ENCODE measurements at regions not wholly inside any gene's neighbourhood (a gene's known extent, or its start where the extent isn't known, plus 50 kb on each side); places are given as distances from the start of the nearest gene placed in this dataset.
"Not testable (repeated sequence)": the region's sequence is repeated elsewhere in the genome, so short reads cannot be mapped to it uniquely, and the experiment has no call there.

DNA sequence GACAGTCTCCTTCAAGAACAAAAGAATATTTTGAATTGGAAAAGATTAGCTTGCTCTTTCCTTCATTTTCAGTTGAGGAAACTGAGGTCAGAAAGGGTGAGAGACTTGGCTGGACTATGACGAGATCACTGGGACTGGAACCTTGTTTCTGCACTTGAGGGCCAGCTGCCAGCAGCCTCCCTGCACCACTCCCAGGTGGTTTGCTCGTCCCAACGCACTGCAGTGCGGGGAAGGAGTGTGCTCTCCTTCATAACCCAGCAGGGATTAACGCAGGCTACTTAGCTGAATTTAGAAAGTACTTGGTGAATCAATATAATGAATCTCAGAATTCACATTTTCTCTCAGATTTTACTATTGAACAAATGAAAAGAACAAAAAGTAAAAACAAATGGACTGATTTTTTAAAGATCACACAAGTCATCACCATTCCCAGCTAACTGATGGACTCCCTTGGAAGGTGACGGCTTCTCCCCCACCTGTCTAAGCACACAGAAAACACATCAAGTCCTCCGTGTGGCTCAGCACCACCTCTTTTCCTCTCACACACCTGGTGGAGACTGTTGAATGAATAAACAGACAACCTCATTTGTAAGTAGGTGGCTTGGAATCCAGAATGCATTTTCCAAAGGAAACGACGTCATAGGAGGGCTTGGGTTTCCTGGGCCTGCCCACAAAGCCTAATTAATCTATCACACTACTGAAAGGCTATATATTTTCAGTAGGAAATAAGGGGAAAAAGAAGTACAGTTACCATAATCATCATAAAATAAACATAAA is 121.0 kb downstream of the QRSL1 start:
- H3K27ac Mint-ChIP-seq (ENCODE audit: low read depth), result no peak overlapping the region
- peaks cover 51% of the 10 kb centered on the region for H3K27me3 Mint-ChIP-seq
- H3K4me3 Mint-ChIP-seq, result no peak overlapping the region
- H3K36me3 Mint-ChIP-seq (ENCODE audit: insufficient read depth), result peaks cover 1% of the 10 kb centered on the region
- ATAC-seq (replicated peaks; ENCODE audit: extremely low read depth, poor library complexity, severe bottlenecking), result no peak
- H3K9me3 Mint-ChIP-seq, result no peaks in the 10 kb centered on the region
- DNase-seq (ENCODE audit: low spot score in 2 of 2), result no peak
- H3K4me1 Mint-ChIP-seq, result no peaks in the 10 kb centered on the region

DNA sequence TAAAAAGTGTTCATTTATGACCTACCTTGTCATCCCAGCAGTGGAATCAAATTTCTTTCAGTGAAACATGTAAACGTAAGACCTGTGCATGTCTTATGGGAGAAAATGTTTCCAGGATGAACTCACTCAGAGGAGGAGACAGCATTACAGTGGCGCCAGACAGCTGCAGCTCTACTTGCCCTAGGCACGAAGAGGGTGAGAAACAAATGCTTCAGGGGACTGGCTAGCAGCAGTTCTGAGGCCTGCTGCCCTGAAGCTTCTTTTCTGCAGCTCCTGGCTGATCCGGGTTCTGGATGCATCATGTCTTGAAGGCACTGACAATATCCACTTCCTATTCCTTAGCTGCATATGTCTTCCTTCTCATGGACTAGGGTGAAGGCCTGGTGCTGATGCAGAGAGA is 120.2 kb downstream of the QRSL1 start:
- Mint-ChIP-seq H3K9me3 (no peaks in the 10 kb centered on the region), H3K36me3 (ENCODE audit: insufficient read depth) (peaks cover 1% of the 10 kb centered on the region), H3K27me3 (peaks cover 58% of the 10 kb centered on the region), H3K4me3 (no peak overlapping the region), H3K4me1 (no peaks in the 10 kb centered on the region), H3K27ac (ENCODE audit: low read depth) (no peak overlapping the region)
- DNase-seq (ENCODE audit: low spot score in 2 of 2) (no peak), ATAC-seq (replicated peaks; ENCODE audit: extremely low read depth, poor library complexity, severe bottlenecking) (no peak)

GRCh38 chr6:106748547-106749207 is 119.3 kb downstream of the QRSL1 start:
- Mint-ChIP-seq H3K4me3 (no peak overlapping the region), H3K4me1 (no peaks in the 10 kb centered on the region), H3K27ac (ENCODE audit: low read depth) (no peak overlapping the region), H3K36me3 (ENCODE audit: insufficient read depth) (peaks cover 1% of the 10 kb centered on the region), H3K9me3 (no peaks in the 10 kb centered on the region), H3K27me3 (peaks cover 59% of the 10 kb centered on the region)
- ATAC-seq (replicated peaks; ENCODE audit: extremely low read depth, poor library complexity, severe bottlenecking) (no peak), DNase-seq (ENCODE audit: low spot score in 2 of 2) (no peak)

DNA sequence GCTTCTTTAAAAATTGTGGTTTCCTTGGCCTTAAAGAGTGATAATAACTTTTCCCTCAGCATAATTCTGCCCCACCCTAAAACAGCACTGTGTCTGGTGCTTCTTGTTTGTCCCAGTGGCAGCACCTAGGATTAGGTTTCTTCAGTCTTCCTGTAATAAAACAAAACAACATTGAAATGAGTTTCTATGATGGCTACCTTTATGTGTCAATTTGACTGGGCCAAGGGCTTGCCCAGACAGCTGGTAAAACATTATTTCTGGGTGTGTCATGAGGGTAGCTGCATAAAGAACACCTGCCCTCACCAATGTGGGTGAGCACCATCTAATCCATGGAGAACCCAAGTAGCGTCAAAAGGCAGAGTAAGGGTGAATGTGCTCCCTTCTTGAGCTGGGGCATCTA is 117.8 kb downstream of the QRSL1 start:
- ATAC-seq (replicated peaks; ENCODE audit: extremely low read depth, poor library complexity, severe bottlenecking) (no peak), DNase-seq (ENCODE audit: low spot score in 2 of 2) (no peak)
- no peak overlapping the region for H3K4me3 Mint-ChIP-seq
- H3K4me1 Mint-ChIP-seq, result no peaks in the 10 kb centered on the region
- no peaks in the 10 kb centered on the region for H3K9me3 Mint-ChIP-seq
- H3K27ac Mint-ChIP-seq (ENCODE audit: low read depth), result no peak overlapping the region
- peaks cover 50% of the 10 kb centered on the region for H3K27me3 Mint-ChIP-seq
- H3K36me3 Mint-ChIP-seq (ENCODE audit: insufficient read depth), result peaks cover 1% of the 10 kb centered on the region

DNA sequence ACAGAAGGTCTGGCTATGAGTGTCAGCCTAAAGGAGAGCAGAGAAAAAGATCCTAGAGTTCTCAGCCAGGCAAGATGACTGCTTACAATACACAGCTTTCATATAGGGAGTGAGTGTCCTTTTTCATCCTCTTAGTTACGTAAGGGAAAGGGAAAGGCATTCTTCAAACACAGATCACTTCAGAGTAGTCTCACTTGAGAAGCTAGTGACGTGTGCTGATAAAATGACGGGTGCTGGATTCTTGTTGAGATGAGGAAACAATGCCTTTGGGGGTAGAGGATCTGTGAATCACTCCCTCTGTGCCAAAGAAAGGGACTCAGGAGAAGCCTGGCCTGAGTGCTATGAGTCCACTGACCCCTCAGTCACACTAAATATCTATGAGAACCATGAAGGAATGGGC is 117.3 kb downstream of the QRSL1 start:
- ATAC-seq (replicated peaks; ENCODE audit: extremely low read depth, poor library complexity, severe bottlenecking), result no peak
- Mint-ChIP-seq H3K27ac (ENCODE audit: low read depth) (no peak overlapping the region), H3K4me1 (no peaks in the 10 kb centered on the region), H3K4me3 (no peak overlapping the region), H3K9me3 (no peaks in the 10 kb centered on the region), H3K27me3 (peaks cover 50% of the 10 kb centered on the region), H3K36me3 (ENCODE audit: insufficient read depth) (no peaks in the 10 kb centered on the region)
- no peak for DNase-seq (ENCODE audit: low spot score in 2 of 2)

DNA sequence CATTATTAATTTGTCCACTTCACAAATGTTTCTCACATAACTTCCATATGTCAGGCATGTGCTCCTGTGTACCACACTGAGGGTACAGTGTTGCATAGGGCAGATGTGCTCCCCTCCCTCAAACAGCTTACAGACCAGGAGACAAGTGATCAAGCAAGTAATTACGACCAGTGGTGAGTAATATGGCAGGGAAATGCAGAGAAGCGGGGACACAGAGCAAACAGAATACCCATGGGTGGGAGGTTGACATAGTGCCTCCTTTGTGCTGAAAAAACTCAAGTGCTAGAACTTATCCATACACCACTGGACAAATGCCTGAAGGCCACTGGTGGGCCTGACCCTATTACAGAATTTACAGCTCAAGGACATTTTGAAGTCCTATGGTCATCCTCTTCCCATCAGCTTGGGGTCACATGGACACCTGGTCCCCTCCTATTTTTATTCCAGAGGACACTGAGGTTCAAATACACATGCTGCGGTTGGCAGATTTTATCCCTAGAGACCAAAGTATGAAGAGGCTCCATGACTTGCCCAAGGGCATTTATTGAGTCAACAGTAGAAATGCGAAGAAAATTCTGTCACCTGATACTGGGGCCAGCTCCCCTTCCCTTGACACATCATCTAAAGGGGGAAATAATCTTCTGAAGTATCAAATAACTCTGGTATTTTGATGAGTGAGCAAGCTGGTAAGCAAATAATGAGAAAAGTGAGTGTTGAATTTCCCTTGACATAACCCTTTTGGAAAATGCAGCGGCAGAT is 116.6 kb downstream of the QRSL1 start:
- H3K4me1 Mint-ChIP-seq, result no peaks in the 10 kb centered on the region
- H3K36me3 Mint-ChIP-seq (ENCODE audit: insufficient read depth), result no peaks in the 10 kb centered on the region
- peaks cover 55% of the 10 kb centered on the region for H3K27me3 Mint-ChIP-seq
- ATAC-seq (replicated peaks; ENCODE audit: extremely low read depth, poor library complexity, severe bottlenecking) (no peak), DNase-seq (ENCODE audit: low spot score in 2 of 2) (no peak)
- no peaks in the 10 kb centered on the region for H3K9me3 Mint-ChIP-seq
- H3K27ac Mint-ChIP-seq (ENCODE audit: low read depth), result no peak overlapping the region
- H3K4me3 Mint-ChIP-seq, result no peak overlapping the region

- ATAC-seq (replicated peaks; ENCODE audit: extremely low read depth, poor library complexity, severe bottlenecking) (no peak), DNase-seq (ENCODE audit: low spot score in 2 of 2) (no peak)
- no peaks in the 10 kb centered on the region for H3K36me3 Mint-ChIP-seq (ENCODE audit: insufficient read depth)
- H3K9me3 Mint-ChIP-seq, result no peaks in the 10 kb centered on the region
- no peak overlapping the region for H3K27ac Mint-ChIP-seq (ENCODE audit: low read depth)
- H3K4me1 Mint-ChIP-seq, result no peaks in the 10 kb centered on the region
- no peak overlapping the region for H3K4me3 Mint-ChIP-seq
- peaks cover 59% of the 10 kb centered on the region for H3K27me3 Mint-ChIP-seq
Measured at GRCh38 chr6:106745197-106745770, 115.9 kb downstream of the QRSL1 start.

- no peak overlapping the region for H3K27ac Mint-ChIP-seq (ENCODE audit: low read depth)
- no peak overlapping the region for H3K4me3 Mint-ChIP-seq
Measured at GRCh38 chr6:106744781-106745180, 115.4 kb downstream of the QRSL1 start.

GRCh38 chr6:106744029-106744428 is 114.7 kb downstream of the QRSL1 start:
- ATAC-seq (replicated peaks; ENCODE audit: extremely low read depth, poor library complexity, severe bottlenecking); H3K4me1 Mint-ChIP-seq; H3K9me3 Mint-ChIP-seq; H3K36me3 Mint-ChIP-seq (ENCODE audit: insufficient read depth); H3K4me3 Mint-ChIP-seq; DNase-seq (ENCODE audit: low spot score in 2 of 2); H3K27ac Mint-ChIP-seq (ENCODE audit: low read depth): not testable (repeated sequence)
- H3K27me3 Mint-ChIP-seq, result peaks cover 62% of the 10 kb centered on the region

More at GRCh38 chr6:106744781-106745180, 115.4 kb downstream of the QRSL1 start:
- ATAC-seq (replicated peaks; ENCODE audit: extremely low read depth, poor library complexity, severe bottlenecking) (no peak), DNase-seq (ENCODE audit: low spot score in 2 of 2) (no peak)
- H3K9me3 Mint-ChIP-seq, result no peaks in the 10 kb centered on the region
- H3K36me3 Mint-ChIP-seq (ENCODE audit: insufficient read depth), result no peaks in the 10 kb centered on the region
- peaks cover 59% of the 10 kb centered on the region for H3K27me3 Mint-ChIP-seq
- H3K4me1 Mint-ChIP-seq, result no peaks in the 10 kb centered on the region

- H3K27me3 Mint-ChIP-seq, result peaks cover 62% of the 10 kb centered on the region
- ATAC-seq (replicated peaks; ENCODE audit: extremely low read depth, poor library complexity, severe bottlenecking) (no peak), DNase-seq (ENCODE audit: low spot score in 2 of 2) (no peak)
- no peaks in the 10 kb centered on the region for H3K36me3 Mint-ChIP-seq (ENCODE audit: insufficient read depth)
- no peak overlapping the region for H3K27ac Mint-ChIP-seq (ENCODE audit: low read depth)
- no peak overlapping the region for H3K4me3 Mint-ChIP-seq
- no peaks in the 10 kb centered on the region for H3K9me3 Mint-ChIP-seq
- no peaks in the 10 kb centered on the region for H3K4me1 Mint-ChIP-seq
Measured at GRCh38 chr6:106743612-106744011, 114.2 kb downstream of the QRSL1 start.

GRCh38 chr6:106740287-106740686 is 110.9 kb downstream of the QRSL1 start:
- Mint-ChIP-seq H3K27ac (ENCODE audit: low read depth) (no peak overlapping the region), H3K9me3 (no peaks in the 10 kb centered on the region), H3K27me3 (peaks cover 69% of the 10 kb centered on the region), H3K4me3 (no peak overlapping the region), H3K36me3 (ENCODE audit: insufficient read depth) (no peaks in the 10 kb centered on the region), H3K4me1 (no peaks in the 10 kb centered on the region)
- no peak for DNase-seq (ENCODE audit: low spot score in 2 of 2)
- ATAC-seq (replicated peaks; ENCODE audit: extremely low read depth, poor library complexity, severe bottlenecking), result no peak

DNA sequence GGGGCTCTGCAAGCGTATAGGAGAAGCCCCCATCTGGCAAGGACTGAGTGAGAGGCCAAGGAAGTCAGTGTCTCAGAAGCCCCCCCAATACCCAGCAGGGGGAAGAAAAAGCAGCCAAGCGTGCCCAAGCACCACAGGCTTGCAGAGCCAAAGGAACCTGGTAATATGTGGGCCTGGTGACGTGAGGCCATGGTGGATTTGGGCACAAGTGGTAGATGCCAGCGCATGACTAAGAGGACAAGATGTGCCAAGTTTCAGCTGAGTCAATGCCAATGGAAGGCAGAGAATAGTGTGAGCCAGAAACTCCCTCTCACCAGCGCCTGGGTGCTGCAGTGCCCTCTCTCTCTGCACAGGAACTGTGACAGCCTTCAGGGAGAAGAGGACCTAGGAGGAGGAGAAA is 110.0 kb downstream of the QRSL1 start:
- H3K36me3 Mint-ChIP-seq (ENCODE audit: insufficient read depth), result no peaks in the 10 kb centered on the region
- H3K9me3 Mint-ChIP-seq, result no peaks in the 10 kb centered on the region
- no peak overlapping the region for H3K27ac Mint-ChIP-seq (ENCODE audit: low read depth)
- H3K4me3 Mint-ChIP-seq, result no peak overlapping the region
- DNase-seq (ENCODE audit: low spot score in 2 of 2) (no peak), ATAC-seq (replicated peaks; ENCODE audit: extremely low read depth, poor library complexity, severe bottlenecking) (no peak)
- peaks cover 61% of the 10 kb centered on the region for H3K27me3 Mint-ChIP-seq
- H3K4me1 Mint-ChIP-seq, result no peaks in the 10 kb centered on the region

Data from central memory CD8-positive, alpha-beta T cell (primary cell).